ENCODE measurements at regions not wholly inside any gene's neighbourhood (a gene's known extent, or its start where the extent isn't known, plus 50 kb on each side); places are given as distances from the start of the nearest gene placed in this dataset.

- DNase-seq (ENCODE audit: low read depth, low spot score) = no peak
- H3K4me3 ChIP-seq (ENCODE audit: low read depth, low read length) = no peak overlapping the region
- H3K27ac ChIP-seq (ENCODE audit: low read depth, low read length) = no peak overlapping the region
- no peaks in the 10 kb centered on the region for H3K27me3 ChIP-seq (ENCODE audit: control insufficient read depth, insufficient read depth, low read length)
- H3K9me3 ChIP-seq (ENCODE audit: control insufficient read depth, insufficient read depth, low read length) = no peaks in the 10 kb centered on the region; the same call in 1 of the 2 replicates
- POLR2A ChIA-PET = no interaction called here
- no peak for TF ChIP-seq CTCF (IDR thresholded peaks at IDR 0.05; ENCODE audit: low read depth, low read length)
- CTCF ChIA-PET = no interaction called here
Observed at GRCh38 chr20:60960500-60960899, 291.6 kb upstream of the CDH4 start.

GRCh38 chr20:60961551-60961950, 290.5 kb upstream of the CDH4 start:
- TF ChIP-seq CTCF (IDR thresholded peaks at IDR 0.05; ENCODE audit: low read depth, low read length) = no peak
- POLR2A ChIA-PET = no interaction called here
- H3K9me3 ChIP-seq (ENCODE audit: control insufficient read depth, insufficient read depth, low read length) = peaks cover under 1% of the 10 kb centered on the region
- no peak overlapping the region for H3K27ac ChIP-seq (ENCODE audit: low read depth, low read length)
- no peaks in the 10 kb centered on the region for H3K27me3 ChIP-seq (ENCODE audit: control insufficient read depth, insufficient read depth, low read length)
- DNase-seq (ENCODE audit: low read depth, low spot score) = no peak
- no peak overlapping the region for H3K4me3 ChIP-seq (ENCODE audit: low read depth, low read length)
- CTCF ChIA-PET = no interaction called here

GRCh38 chr20:60962367-60963045, 289.6 kb upstream of the CDH4 start:
- no peak for DNase-seq (ENCODE audit: low read depth, low spot score)
- no peak overlapping the region for H3K27ac ChIP-seq (ENCODE audit: low read depth, low read length)
- no peak overlapping the region for H3K4me3 ChIP-seq (ENCODE audit: low read depth, low read length)
- CTCF ChIA-PET = no interaction called here
- no peaks in the 10 kb centered on the region for H3K27me3 ChIP-seq (ENCODE audit: control insufficient read depth, insufficient read depth, low read length)
- H3K9me3 ChIP-seq (ENCODE audit: control insufficient read depth, insufficient read depth, low read length) = peaks cover 3% of the 10 kb centered on the region
- POLR2A ChIA-PET = no interaction called here
- no peak for TF ChIP-seq CTCF (IDR thresholded peaks at IDR 0.05; ENCODE audit: low read depth, low read length)

- CTCF ChIA-PET = no interaction called here
- peaks cover 3% of the 10 kb centered on the region for H3K9me3 ChIP-seq (ENCODE audit: control insufficient read depth, insufficient read depth, low read length)
- no peak overlapping the region for H3K4me3 ChIP-seq (ENCODE audit: low read depth, low read length)
- TF ChIP-seq CTCF (IDR thresholded peaks at IDR 0.05; ENCODE audit: low read depth, low read length) = no peak
- no peak for DNase-seq (ENCODE audit: low read depth, low spot score)
- POLR2A ChIA-PET = no interaction called here
- H3K27ac ChIP-seq (ENCODE audit: low read depth, low read length) = no peak overlapping the region
- no peaks in the 10 kb centered on the region for H3K27me3 ChIP-seq (ENCODE audit: control insufficient read depth, insufficient read depth, low read length)
Observed at GRCh38 chr20:60963146-60963545, 288.9 kb upstream of the CDH4 start.

- H3K4me3 ChIP-seq (ENCODE audit: low read depth, low read length) = no peak overlapping the region
- no peak for TF ChIP-seq CTCF (IDR thresholded peaks at IDR 0.05; ENCODE audit: low read depth, low read length)
Observed at GRCh38 chr20:60964911-60965310, 287.1 kb upstream of the CDH4 start.

More at GRCh38 chr20:60964911-60965310, 287.1 kb upstream of the CDH4 start:
- ChIA-PET CTCF (interaction anchor here (1.6 kb wide), 1 partner anchor 264 kb away, joined by 4 read pairs; no protein-coding TSS in a partner anchor), POLR2A (no interaction called here)
- DNase-seq (ENCODE audit: low read depth, low spot score) = no peak
- Histone ChIP-seq H3K27ac (ENCODE audit: low read depth, low read length) (no peak overlapping the region), H3K9me3 (ENCODE audit: control insufficient read depth, insufficient read depth, low read length) (peaks cover 3% of the 10 kb centered on the region; the same call in 1 of the 2 replicates), H3K27me3 (ENCODE audit: control insufficient read depth, insufficient read depth, low read length) (no peaks in the 10 kb centered on the region)

Data from AG04450 (cell line).